HG03378 (cell line): ENCODE measurements at regions not wholly inside any gene's neighbourhood (a gene's known extent, or its start where the extent isn't known, plus 50 kb on each side); places are given as distances from the start of the nearest gene placed in this dataset.

ENCODE experiments used
- ATAC-seq: cut with Tn5 transposase; IDR thresholded peaks from one replicate; pipeline ENCODE4 v1.9.1; 2021; ENCODE audit warnings: mild to moderate bottlenecking, moderate library complexity; ENCODE audit not compliant: unreplicated experiment

DNA sequence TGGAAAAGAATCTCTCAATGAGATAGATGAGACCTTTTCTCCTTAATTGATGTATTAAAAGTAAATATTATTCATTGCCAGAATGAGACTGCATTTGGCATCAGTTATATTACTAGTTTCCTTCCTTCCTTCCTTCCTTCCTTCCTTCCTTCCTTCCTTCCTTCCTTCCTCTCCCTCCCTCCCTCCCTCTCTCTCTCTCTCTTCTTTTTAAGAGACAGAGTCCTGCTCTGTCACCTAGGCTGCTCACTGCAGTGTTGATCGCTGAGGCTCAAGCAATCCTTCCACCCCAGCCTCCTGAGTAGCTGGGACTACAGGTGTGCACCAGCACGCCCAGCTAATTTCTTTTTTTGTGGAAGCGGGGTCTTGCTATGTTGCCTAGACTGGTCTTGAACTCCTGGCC lies 50.4 kb upstream of the ARX start:
- ATAC-seq: no peak
